ENCODE measurements at regions not wholly inside any gene's neighbourhood (a gene's known extent, or its start where the extent isn't known, plus 50 kb on each side); places are given as distances from the start of the nearest gene placed in this dataset.

- no peak for DNase-seq
Measured at GRCh38 chr2:163367825-163368582, 367.8 kb downstream of the FIGN start.

DNA sequence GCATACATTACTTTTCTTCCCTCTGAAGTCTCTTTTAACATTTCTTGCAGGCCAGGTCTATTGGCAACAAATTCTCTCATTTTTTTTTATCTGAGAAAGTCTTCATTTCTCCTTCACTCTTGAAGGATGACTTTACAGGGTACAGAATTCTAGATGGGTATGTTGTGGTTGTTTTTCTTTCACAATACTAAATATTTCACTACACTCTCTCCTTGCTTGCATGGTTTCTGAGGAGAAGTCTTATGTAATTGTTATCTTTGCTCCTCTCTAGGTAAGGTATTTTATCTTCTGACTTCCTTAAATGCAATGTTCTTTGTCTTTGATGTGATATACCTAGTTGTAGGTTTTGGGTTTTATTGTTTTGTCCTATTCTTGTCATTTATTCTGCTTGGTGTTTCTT lies 371.1 kb downstream of the FIGN start:
- DNase-seq = no peak

GRCh38 chr2:163353551-163353950 lies 382.3 kb downstream of the FIGN start:
- DNase-seq = no peak

DNA sequence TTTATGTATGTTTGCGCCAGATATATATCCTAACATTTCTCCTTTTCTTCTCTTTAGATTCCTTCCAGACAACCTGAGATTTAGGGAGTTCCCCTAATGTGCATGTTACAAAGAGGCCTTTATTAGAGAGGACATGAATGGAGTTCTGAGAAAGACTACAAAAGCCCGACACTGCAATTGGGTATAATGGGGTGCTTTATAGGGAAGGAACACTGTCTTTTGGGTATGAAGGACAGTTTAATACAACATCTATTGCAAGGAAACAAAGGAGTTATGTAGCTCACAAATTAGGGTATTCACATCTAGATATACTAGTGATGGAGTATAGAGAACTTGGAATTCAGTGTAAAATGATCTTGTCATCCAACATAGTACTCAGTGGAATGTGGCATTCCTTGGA lies 383.8 kb downstream of the FIGN start:
- DNase-seq = no peak

- no peak for DNase-seq
Measured at GRCh38 chr2:163351143-163351542, 384.7 kb downstream of the FIGN start.

- DNase-seq = no peak
Measured at GRCh38 chr2:163348857-163349380, 386.9 kb downstream of the FIGN start.

- DNase-seq = no peak
Measured at GRCh38 chr2:163347982-163348856, 387.6 kb downstream of the FIGN start.

DNA sequence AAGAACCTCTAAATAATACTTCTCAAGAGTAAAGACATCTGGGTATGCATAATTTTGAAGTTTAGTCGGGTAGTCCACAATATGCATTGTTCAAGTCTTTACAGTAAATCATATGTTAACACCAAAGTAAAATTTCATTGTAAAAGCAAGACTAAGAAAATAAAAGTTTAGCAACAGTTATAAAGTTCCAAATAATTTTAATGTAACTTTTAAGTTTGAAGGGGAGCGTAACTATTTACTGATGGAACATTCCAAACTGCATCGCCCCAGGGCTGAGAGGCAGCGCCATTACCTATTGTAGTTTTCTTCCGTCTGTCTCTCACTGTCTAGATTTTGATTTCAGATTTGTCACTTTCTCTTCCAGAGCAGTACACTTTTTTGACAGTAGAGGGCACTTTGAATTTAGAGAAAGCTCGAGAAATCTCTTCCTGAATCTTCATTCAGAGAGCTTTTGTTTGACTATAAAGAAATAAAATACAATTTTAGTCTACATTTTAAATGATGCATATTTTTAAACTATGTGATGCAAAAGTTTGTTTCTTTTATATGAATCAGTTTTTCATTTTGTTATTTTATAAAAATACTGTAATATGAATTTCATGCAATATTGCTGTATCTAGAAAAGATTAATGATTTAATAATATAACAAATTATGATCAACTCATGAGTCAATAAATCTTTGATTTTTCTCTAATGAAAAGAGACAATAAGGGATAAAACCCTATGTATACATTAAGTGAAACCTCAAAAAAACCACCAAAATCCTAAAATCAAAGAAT lies 389.8 kb downstream of the FIGN start:
- DNase-seq = peak; percentile 57

- no peak for DNase-seq
Measured at GRCh38 chr2:163343316-163343715, 392.5 kb downstream of the FIGN start.

DNA sequence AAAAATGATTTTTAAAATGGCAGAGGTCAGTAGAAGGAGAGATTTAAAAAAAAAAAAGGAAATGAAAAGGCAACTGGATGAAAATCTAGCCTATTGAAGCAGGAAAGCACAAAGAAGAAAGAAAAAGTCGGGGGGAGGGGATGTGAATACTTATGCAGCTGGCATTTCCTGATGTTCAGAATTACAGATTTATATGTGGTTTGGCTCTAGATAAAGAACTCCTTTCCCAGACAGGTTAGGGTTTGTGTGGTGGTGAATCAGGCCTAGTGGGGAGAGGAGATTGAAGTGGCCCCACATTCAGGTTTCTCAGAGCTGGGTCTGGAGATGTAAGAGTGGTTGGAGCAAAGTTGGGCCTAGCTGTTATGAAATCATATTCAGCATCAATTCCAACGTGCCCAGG lies 394.4 kb downstream of the FIGN start:
- no peak for DNase-seq

DNA sequence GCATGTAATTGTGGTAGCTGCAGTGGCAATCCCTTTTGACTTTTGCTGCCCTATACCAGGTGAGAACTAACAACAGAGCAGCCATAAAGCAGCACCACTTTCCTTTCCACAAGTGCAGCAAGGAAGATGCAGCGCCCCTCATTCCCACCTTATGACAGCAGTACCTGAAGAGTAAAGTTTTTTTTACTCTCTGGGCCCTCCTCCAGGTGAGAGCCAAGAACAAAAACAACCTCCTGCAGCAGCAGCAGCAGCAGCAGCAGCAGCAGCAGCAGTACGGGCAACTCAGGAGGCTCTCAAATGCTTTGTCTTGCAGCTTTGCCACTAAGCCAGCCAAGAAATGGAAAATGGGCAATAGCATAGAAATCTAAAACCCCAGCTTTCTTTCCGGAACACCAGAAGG lies 397.5 kb downstream of the FIGN start:
- no peak for DNase-seq

DNA sequence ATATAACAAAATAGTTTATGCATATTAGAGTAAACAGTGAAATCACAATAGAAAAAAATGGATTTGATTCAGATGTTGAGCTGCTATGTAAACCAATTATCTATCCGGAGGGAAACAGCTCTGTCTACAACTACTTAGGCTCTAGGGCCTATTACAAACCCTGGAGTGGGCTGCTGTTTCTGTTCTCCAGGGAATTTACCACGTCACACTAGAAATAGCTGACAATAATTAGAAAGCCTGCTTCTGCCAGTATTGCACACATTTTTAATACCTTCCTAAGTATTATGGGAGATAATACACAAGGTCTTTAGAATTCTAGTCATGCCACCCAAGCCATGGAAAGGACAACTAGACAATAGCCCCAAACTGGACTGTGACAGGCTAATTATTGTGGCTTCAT lies 411.1 kb downstream of the FIGN start:
- DNase-seq = peak; percentile 34

GRCh38 chr2:163319006-163319405 lies 416.8 kb downstream of the FIGN start:
- no peak for DNase-seq

DNA sequence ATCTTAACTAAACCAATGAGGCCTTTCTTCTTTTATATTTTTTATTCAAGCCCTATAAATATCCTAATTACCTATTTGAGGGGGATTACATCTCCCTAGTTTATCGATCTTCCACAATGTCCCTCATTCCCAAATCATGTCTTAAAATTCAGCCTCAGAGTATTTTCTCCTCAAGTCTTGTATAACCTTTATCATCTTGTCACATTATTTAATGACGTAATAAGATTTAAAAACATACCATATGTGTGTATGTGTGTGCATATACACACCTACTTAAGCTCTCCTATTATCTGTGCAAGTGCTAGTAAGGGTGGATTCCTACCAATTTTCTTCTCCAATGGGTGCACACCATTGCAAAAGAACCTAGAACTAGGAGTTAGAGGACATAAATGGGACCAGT lies 421.1 kb downstream of the FIGN start:
- no peak for DNase-seq

DNA sequence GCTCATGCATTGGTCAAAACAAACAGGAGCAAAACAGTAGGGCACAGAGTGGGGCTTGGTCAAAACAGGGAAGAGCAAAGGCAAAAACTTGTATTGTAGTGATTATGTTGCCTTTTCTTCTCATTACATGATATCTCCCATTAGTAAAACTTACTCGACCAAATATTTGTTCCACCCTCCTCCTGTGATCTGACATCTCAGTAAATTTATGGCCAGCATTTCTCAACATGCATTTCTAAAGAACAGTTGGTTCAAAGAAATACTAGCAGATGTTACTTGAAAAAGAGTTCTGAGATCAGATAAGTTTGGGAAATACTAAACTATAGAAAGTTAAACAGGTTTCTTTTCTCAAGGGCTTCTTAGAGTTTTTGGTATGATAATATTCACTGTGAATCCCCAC lies 423.1 kb downstream of the FIGN start:
- no peak for DNase-seq

DNA sequence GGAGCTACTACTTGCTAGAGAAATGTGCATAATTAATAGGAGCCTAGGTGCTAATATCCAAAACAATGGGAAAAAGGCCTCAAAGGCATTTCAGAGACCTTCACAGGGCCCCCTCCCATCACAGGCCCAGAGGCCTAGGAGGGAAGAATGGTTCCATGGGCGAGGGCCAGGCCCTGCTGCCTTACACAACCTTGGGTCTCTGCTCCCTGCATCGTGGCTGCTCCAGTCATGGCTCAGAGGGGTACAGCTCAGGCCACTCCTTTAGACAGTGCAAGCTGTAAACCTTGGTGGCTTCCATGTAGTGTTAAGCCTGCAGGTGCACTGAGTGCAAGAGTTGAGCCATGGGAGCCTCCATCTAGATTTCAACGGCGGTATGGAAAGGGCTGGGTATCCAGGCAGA lies 429.2 kb downstream of the FIGN start:
- no peak for DNase-seq

GRCh38 chr2:163302141-163302540 lies 433.7 kb downstream of the FIGN start:
- DNase-seq = no peak

DNA sequence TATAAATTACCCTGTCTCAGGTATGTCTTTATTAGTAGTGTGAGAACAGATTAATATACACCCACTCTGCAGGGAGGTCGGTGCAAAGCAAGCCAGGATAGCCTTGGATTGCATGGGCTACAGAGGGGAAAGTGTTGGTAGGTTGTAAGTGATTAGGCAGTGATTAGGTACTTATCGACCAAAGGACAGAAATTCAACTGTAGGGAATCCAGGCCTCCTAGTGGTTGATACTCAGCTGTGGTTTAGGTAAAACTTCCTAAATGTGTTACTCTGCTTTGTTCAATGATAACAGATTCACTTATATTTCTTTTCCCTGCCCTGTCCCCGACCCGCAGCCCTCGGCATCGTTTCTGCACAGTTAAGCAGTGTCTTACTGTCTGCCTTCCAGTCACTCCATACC lies 444.0 kb downstream of the FIGN start:
- no peak for DNase-seq

DNA sequence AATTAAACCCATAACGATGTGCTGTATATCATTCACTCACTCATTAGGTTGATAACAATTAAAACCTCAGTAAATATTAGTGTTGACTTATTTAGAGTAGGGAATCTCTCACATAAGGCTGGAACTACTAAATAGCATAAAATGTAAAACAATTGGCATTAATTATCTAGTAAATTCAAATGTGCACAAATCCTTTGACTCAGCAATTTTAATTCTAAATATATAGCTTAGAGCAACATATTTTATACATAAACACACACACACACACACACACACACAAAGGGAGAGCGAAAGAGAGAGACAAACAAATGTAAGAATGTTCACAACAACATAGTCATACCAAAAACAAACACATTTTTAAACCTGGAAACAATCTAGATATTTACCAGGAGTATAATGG lies 443.1 kb upstream of the KCNH7 start:
- DNase-seq = no peak

DNA sequence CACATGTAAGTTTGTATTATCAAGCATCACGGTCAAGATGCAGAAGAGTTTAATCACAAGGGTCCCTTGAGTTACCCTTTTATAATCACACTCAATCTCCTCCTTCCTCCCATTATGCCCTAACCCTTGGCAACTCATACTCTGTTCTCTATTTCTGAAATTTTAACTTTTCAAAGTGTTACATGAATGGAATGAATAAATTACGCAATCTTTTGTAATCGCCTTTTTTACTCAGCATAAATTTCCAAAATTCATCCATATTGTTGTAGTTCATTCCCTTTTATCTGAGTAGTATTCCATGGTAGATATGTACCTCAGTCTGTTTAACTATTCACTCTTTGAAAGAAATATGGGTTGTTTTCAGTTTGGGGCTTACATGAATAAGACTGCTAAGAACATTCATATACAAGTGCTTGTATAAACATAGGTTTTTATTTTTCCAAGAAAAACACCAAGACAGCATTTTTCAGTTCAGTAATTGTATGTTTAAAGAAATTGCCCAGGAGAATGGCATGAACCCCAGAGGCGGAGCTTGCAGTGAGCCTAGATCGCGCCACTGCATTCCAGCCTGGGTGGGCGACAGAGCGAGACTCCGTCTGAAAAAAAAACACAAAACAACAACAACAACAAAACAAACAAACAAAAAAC lies 430.9 kb upstream of the KCNH7 start:
- DNase-seq = no peak

DNA sequence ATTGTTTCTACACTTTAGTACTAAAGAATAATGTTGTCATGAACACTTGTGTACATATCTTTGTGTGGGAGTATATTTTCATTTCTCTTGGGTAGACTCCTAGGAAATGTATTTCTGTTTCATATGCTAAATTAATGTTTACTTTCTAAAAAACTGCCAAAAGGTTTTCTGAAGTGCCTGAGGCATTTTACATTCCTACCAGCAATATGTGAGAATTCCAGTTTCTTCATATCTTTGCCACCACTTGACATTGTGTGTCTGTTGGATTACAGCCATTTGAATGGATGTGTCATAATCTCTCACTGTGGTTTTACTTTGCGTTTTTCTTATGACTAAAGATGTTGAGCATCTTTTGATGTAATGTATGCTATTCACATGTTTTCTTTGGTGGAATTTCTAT lies 428.2 kb upstream of the KCNH7 start:
- DNase-seq = no peak

- no peak for DNase-seq
Measured at GRCh38 chr2:163265562-163265961, 427.0 kb upstream of the KCNH7 start.

GRCh38 chr2:163264341-163264740 lies 425.8 kb upstream of the KCNH7 start:
- no peak for DNase-seq
